IMR-90 (cell line): ENCODE measurements at regions not wholly inside any gene's neighbourhood (a gene's known extent, or its start where the extent isn't known, plus 50 kb on each side); places are given as distances from the start of the nearest gene placed in this dataset.

ENCODE experiments used
- ATAC-seq: fragments of 200-7000 bp; cut with Tn5 transposase; 2 replicates; pipeline ENCODE4 v1.9.1; 2020; ENCODE audit warnings: low read depth, mild to moderate bottlenecking, moderate library complexity
- BruUV-seq: library from RNA; stranded (reverse); fragments of 400-500 nt; replicated peaks from 2 replicates; lab custom pipeline; 2021; lab: Mats Ljungman, UMichigan
- CTCF ChIA-PET: fragments of 300-600 bp; formaldehyde crosslinking; extraction: SDS; loops from one replicate; lab custom pipeline; 2021; ENCODE audit warnings: antibody characterized with exemption; lab: Yijun Ruan, JAX
- POLR2A ChIA-PET: fragments of 300-600 bp; sonication (Branson Sonifier 250); formaldehyde crosslinking; loops from one replicate; lab custom pipeline; 2022; ENCODE audit warnings: antibody characterized with exemption; ENCODE audit not compliant: unreplicated experiment; lab: Charles Lee
- DNase-seq: peaks from one replicate; pipeline ENCODE4 v3.0.0; 2013
- H2AFZ ChIP-seq: replicated peaks from 2 replicates; pipeline ENCODE3; 2013; ENCODE audit warnings: low read length, mild to moderate bottlenecking; ENCODE audit not compliant: poor library complexity
- H2AK5ac ChIP-seq: 2 replicates; pipeline ENCODE4 v1.6.1; 2013; ENCODE audit warnings: low read depth, low read length, inconsistent platforms
- H2AK9ac ChIP-seq: replicated peaks from 2 replicates; pipeline ENCODE3; 2013; ENCODE audit warnings: mild to moderate bottlenecking, low read depth, low read length, moderate library complexity; ENCODE audit not compliant: poor library complexity
- H2BK120ac ChIP-seq: 2 replicates; pipeline ENCODE4 v1.6.1; 2013; ENCODE audit warnings: low read depth, low read length, inconsistent platforms
- H2BK15ac ChIP-seq: 3 replicates; pipeline ENCODE4 v1.6.1; 2013; ENCODE audit warnings: low read depth, low read length, inconsistent platforms
- H2BK20ac ChIP-seq: 2 replicates; pipeline ENCODE4 v1.6.1; 2013; ENCODE audit warnings: low read depth, mild to moderate bottlenecking, inconsistent platforms, low read length, moderate library complexity
- H2BK5ac ChIP-seq: 2 replicates; pipeline ENCODE4 v1.6.1; 2013; ENCODE audit warnings: mild to moderate bottlenecking, low read depth, low read length, inconsistent platforms; ENCODE audit not compliant: poor library complexity, severe bottlenecking
- H3K14ac ChIP-seq: replicated peaks from 2 replicates; pipeline ENCODE4 v1.6.1; 2013; ENCODE audit warnings: low read depth, low read length, inconsistent platforms
- H3K18ac ChIP-seq: 2 replicates; pipeline ENCODE4 v1.6.1; 2013; ENCODE audit warnings: low read depth, low read length, control low read depth
- H3K23ac ChIP-seq: 2 replicates; pipeline ENCODE4 v1.6.1; 2013; ENCODE audit warnings: low read depth, low read length, inconsistent platforms
- H3K27ac ChIP-seq: 2 replicates; pipeline ENCODE4 v1.5.1; 2013; ENCODE audit warnings: mild to moderate bottlenecking, control low read depth, low read length; ENCODE audit not compliant: insufficient read depth
- H3K27me3 ChIP-seq: 2 replicates; pipeline ENCODE4 v1.6.1; 2013; ENCODE audit warnings: low read length; ENCODE audit not compliant: control insufficient read depth, insufficient read depth
- H3K36me3 ChIP-seq: 2 replicates; pipeline ENCODE4 v1.6.1; 2013; ENCODE audit warnings: low read length, mixed read lengths; ENCODE audit not compliant: control insufficient read depth, insufficient read depth
- H3K4ac ChIP-seq: 2 replicates; pipeline ENCODE4 v1.6.1; 2013; ENCODE audit warnings: low read depth, low read length, inconsistent platforms
- H3K4me1 ChIP-seq: 2 replicates; pipeline ENCODE4 v1.6.1; 2013; ENCODE audit warnings: low read length, mixed read lengths; ENCODE audit not compliant: control insufficient read depth, insufficient read depth
- H3K4me2 ChIP-seq: 2 replicates; pipeline ENCODE4 v1.6.1; 2013; ENCODE audit warnings: low read depth, mild to moderate bottlenecking, control low read depth, low read length, moderate library complexity
- H3K4me3 ChIP-seq: 2 replicates; pipeline ENCODE4 v1.5.1; 2013; ENCODE audit warnings: low read depth, mild to moderate bottlenecking, control low read depth, low read length, moderate library complexity; ENCODE audit not compliant: insufficient read depth
- H3K56ac ChIP-seq: 2 replicates; pipeline ENCODE4 v1.6.1; 2013; ENCODE audit warnings: low read length, inconsistent platforms; ENCODE audit not compliant: insufficient read depth; ENCODE audit errors: extremely low read depth
- H3K79me1 ChIP-seq, 2 experiments: 2 replicates each; pipeline ENCODE4 v1.6.1; 2013; ENCODE audit warnings: low read length in 2 of 2, inconsistent platforms in 1 of 2, low read depth in 1 of 2
- H3K9ac ChIP-seq: 2 replicates; pipeline ENCODE4 v1.6.1; 2013; ENCODE audit warnings: low read depth, low read length, control low read depth
- H3K9me1 ChIP-seq: 2 replicates; pipeline ENCODE4 v1.6.1; 2013; ENCODE audit warnings: low read length, inconsistent platforms; ENCODE audit not compliant: insufficient read depth
- H3K9me3 ChIP-seq: 2 replicates; pipeline ENCODE4 v1.6.1; 2013; ENCODE audit warnings: low read length; ENCODE audit not compliant: control insufficient read depth, insufficient read depth
- H4K20me1 ChIP-seq: 2 replicates; pipeline ENCODE4 v1.6.1; 2013; ENCODE audit warnings: low read length, inconsistent platforms; ENCODE audit not compliant: insufficient read depth
- H4K5ac ChIP-seq: 2 replicates; pipeline ENCODE4 v1.6.1; 2013; ENCODE audit warnings: mild to moderate bottlenecking, low read depth, low read length, control low read depth
- H4K8ac ChIP-seq, 2 experiments: 2 replicates each; pipeline ENCODE4 v1.6.1; 2013; ENCODE audit warnings: low read depth in 2 of 2, low read length in 2 of 2, control low read depth in 1 of 2, inconsistent platforms in 1 of 2
- H4K91ac ChIP-seq: 2 replicates; pipeline ENCODE4 v1.6.1; 2013; ENCODE audit warnings: low read depth, low read length, inconsistent platforms; ENCODE audit not compliant: insufficient read depth
- BHLHE40 ChIP-seq: fragments of 150-350 bp; IDR thresholded peaks from 2 replicates; pipeline ENCODE4 v1.6.1; 2016; ENCODE audit warnings: mild to moderate bottlenecking, low read depth, low read length
- CEBPB ChIP-seq: IDR thresholded peaks from 2 replicates; pipeline ENCODE4 v1.6.1; 2012; ENCODE audit warnings: low read depth, low read length, improper control_type of control experiment
- CHD1 ChIP-seq: IDR thresholded peaks from 2 replicates; pipeline ENCODE4 v1.6.1; 2012; ENCODE audit warnings: low read depth, low read length, improper control_type of control experiment
- FOS ChIP-seq: fragments of 150-350 bp; IDR thresholded peaks from 2 replicates; pipeline ENCODE4 v1.6.1; 2016; ENCODE audit warnings: low read depth, low read length
- MAFK ChIP-seq: IDR thresholded peaks from 2 replicates; pipeline ENCODE4 v1.6.1; 2012; ENCODE audit warnings: low read depth, low read length, improper control_type of control experiment
- MAZ ChIP-seq: IDR thresholded peaks from 2 replicates; pipeline ENCODE4 v1.6.1; 2012; ENCODE audit warnings: low read depth, mild to moderate bottlenecking, low read length, improper control_type of control experiment, moderate library complexity, borderline replicate concordance
- MXI1 ChIP-seq: IDR thresholded peaks from 2 replicates; pipeline ENCODE4 v1.6.1; 2012; ENCODE audit warnings: low read depth, mild to moderate bottlenecking, low read length, moderate library complexity, borderline replicate concordance
- NFE2L2 ChIP-seq: fragments of 150-350 bp; IDR thresholded peaks from 2 replicates; pipeline ENCODE4 v1.6.1; 2016; ENCODE audit warnings: low read depth, mild to moderate bottlenecking, low read length
- POLR2A ChIP-seq: IDR thresholded peaks from 2 replicates; pipeline ENCODE4 v1.6.1; 2012; ENCODE audit warnings: mild to moderate bottlenecking, low read depth, low read length
- RAD21 ChIP-seq: IDR thresholded peaks from 2 replicates; pipeline ENCODE4 v1.6.1; 2012; ENCODE audit warnings: low read length, improper control_type of control experiment
- RCOR1 ChIP-seq: IDR thresholded peaks from 2 replicates; pipeline ENCODE4 v1.6.1; 2012; ENCODE audit warnings: mild to moderate bottlenecking, low read length, improper control_type of control experiment; ENCODE audit not compliant: insufficient replicate concordance
- RFX5 ChIP-seq: IDR thresholded peaks from 2 replicates; pipeline ENCODE4 v1.8.0; 2012; ENCODE audit warnings: low read depth, mild to moderate bottlenecking, low read length, moderate library complexity
- WGBS, 2 experiments: methylation state at CpG; one replicate each; pipeline versions ENCODE4 v1.1.5 to v1.1.7; 2013; ENCODE audit warnings: missing lambda C conversion rate in 2 of 2; ENCODE audit not compliant: insufficient read length in 1 of 2; ENCODE audit errors: extremely low coverage in 2 of 2; 5-methylcytosine and 5-hydroxymethylcytosine counted together
- dilution Hi-C: fragments of 300-500 bp; cut with HindIII; formaldehyde crosslinking; loops from one replicate; pipeline ENCODE4 v1.14.3; 2018; ENCODE audit warnings: low sequenced_read_pairs; ENCODE audit not compliant: unreplicated experiment
- in situ Hi-C: fragments of 300-500 bp; cut with MboI; formaldehyde crosslinking; loops from 3 replicates; pipeline ENCODE4 v1.14.3; 2019; ENCODE audit warnings: low sequenced_read_pairs, inconsistent platforms, mixed read lengths
- intact Hi-C: fragments of 100-400 bp; cut with micrococcal nuclease; formaldehyde crosslinking; loops from 2 replicates; pipeline ENCODE4 v1.10.0; 2022
- TF ChIP-seq, protein P1 (sequence below): fragments of 150-350 bp; IDR thresholded peaks from 2 replicates; pipeline ENCODE4 v1.6.1; 2016; ENCODE audit warnings: low read depth, mild to moderate bottlenecking, low read length, moderate library complexity, borderline replicate concordance

- Histone ChIP-seq H2AFZ (peak overlapping the region; percentile 49), H2BK5ac (no peak overlapping the region), H4K5ac (no peak overlapping the region), H3K4ac (no peak overlapping the region), H2BK15ac (no peak overlapping the region), H3K4me1 (no peaks in the 10 kb centered on the region), H3K9me3 (no peaks in the 10 kb centered on the region; the same call in 1 of the 2 replicates), H3K23ac (no peak overlapping the region), H3K14ac (no peak overlapping the region), H4K91ac (no peak overlapping the region), H2BK120ac (no peak overlapping the region), H3K27me3 (peaks cover 27% of the 10 kb centered on the region), H3K9ac (no peak overlapping the region), H3K79me1 (no peaks in the 10 kb centered on the region), H3K9me1 (no peaks in the 10 kb centered on the region), H3K4me2 (no peak overlapping the region; the same call in 1 of the 2 replicates), H3K56ac (no peak overlapping the region), H2AK5ac (no peak overlapping the region), H2AK9ac (no peak overlapping the region), H3K36me3 (no peaks in the 10 kb centered on the region), H3K18ac (no peak overlapping the region), H2BK20ac (no peak overlapping the region), H4K20me1 (no peaks in the 10 kb centered on the region), H3K27ac (no peak overlapping the region), H4K8ac (no peak overlapping the region), H3K4me3 (no peak overlapping the region)
- dilution Hi-C loops, result no loop called here
- intact Hi-C loops, result no loop called here
- ATAC-seq (no peak), DNase-seq (no peak)
- 0% methylated on average over 16 of the region's 90 CpGs; no CpG with 5 or more reads in 1 of the 2 experiments for WGBS, 2 experiments
- POLR2A ChIA-PET, result no interaction called here
- no TSS peak for BruUV-seq
- in situ Hi-C loops, result no loop called here
- CTCF ChIA-PET, result no interaction called here
- TF ChIP-seq CEBPB (no peak), RAD21 (no peak), BHLHE40 (no peak), MAFK (no peak), NFE2L2 (no peak), FOS (no peak), MAZ (no peak), POLR2A (no peak), CHD1 (no peak), RFX5 (no peak), RCOR1 (no peak), MXI1 (no peak)
- TF ChIP-seq, protein P1, sequence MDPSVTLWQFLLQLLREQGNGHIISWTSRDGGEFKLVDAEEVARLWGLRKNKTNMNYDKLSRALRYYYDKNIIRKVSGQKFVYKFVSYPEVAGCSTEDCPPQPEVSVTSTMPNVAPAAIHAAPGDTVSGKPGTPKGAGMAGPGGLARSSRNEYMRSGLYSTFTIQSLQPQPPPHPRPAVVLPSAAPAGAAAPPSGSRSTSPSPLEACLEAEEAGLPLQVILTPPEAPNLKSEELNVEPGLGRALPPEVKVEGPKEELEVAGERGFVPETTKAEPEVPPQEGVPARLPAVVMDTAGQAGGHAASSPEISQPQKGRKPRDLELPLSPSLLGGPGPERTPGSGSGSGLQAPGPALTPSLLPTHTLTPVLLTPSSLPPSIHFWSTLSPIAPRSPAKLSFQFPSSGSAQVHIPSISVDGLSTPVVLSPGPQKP, result no peak
Observed at GRCh38 chr13:108495646-108496361, 133.6 kb upstream of the MYO16 start.
